GM23338 (cell line): ENCODE measurements at regions not wholly inside any gene's neighbourhood (a gene's known extent, or its start where the extent isn't known, plus 50 kb on each side); places are given as distances from the start of the nearest gene placed in this dataset.

Experiments used
- EZH2 ChIP-seq: fragments of 200-600 bp; sonication (generic); IDR thresholded peaks from one replicate; pipeline ENCODE4 v1.8.0; 2017; ENCODE audit warnings: antibody characterized with exemption, mild to moderate bottlenecking, low read depth; ENCODE audit not compliant: unreplicated experiment
- EZH2phosphoT487 ChIP-seq: fragments of 200-600 bp; sonication (generic); IDR thresholded peaks from one replicate; pipeline ENCODE4 v1.8.1; 2018; ENCODE audit warnings: antibody characterized with exemption; ENCODE audit not compliant: unreplicated experiment
- JUNB ChIP-seq: IDR thresholded peaks from one replicate; pipeline ENCODE4 v1.6.1; 2016; ENCODE audit warnings: antibody characterized with exemption; ENCODE audit not compliant: unreplicated experiment
- NANOG ChIP-seq: IDR thresholded peaks from 2 replicates; pipeline ENCODE4 v1.6.1; 2016; ENCODE audit warnings: antibody characterized with exemption, borderline replicate concordance
- POLR2AphosphoS5 ChIP-seq: IDR thresholded peaks from 2 replicates; pipeline ENCODE4 v1.6.1; 2016; ENCODE audit warnings: antibody characterized with exemption, low read depth
- STAT1 ChIP-seq: IDR thresholded peaks from one replicate; pipeline ENCODE4 v1.6.1; 2016; ENCODE audit warnings: antibody characterized with exemption; ENCODE audit not compliant: unreplicated experiment
- TF ChIP-seq, protein P1 (sequence below): IDR thresholded peaks from one replicate; pipeline ENCODE4 v1.6.1; 2018; ENCODE audit warnings: antibody characterized with exemption; ENCODE audit not compliant: unreplicated experiment
- TF ChIP-seq, protein P2 (sequence below): IDR thresholded peaks from 2 replicates; pipeline ENCODE4 v1.6.1; 2016; ENCODE audit warnings: antibody characterized with exemption
- TF ChIP-seq, protein P3 (sequence below), 2 experiments: fragments of 200-600 bp in 1 of 2; sonication (generic) in 1 of 2; conservative IDR thresholded peaks; 2 replicates each; pipeline versions ENCODE4 v1.5.1 to v1.6.1; 2016 to 2017; ENCODE audit warnings: antibody characterized with exemption in 2 of 2, low read depth in 2 of 2, mild to moderate bottlenecking in 2 of 2, moderate library complexity in 1 of 2

DNA sequence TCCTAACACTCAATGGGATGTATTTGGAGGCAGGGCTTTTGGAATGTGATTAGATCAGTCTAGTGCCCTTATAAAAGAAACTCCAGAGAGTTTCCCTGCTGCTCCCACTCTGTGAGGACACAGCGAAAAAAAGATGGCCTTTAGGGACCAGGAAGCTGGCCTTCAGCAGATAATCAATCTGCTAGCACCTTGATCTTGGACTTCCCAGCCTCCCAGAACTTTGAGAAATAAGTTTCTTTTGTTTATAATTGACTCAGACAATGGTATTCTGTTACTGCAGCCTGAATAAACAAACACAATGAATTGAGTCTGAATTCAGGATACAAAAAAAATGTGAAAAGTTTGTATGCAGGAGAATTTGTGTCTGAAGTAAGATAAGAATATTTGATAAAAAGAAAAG is 842.1 kb downstream of the FSTL5 start:
- TF ChIP-seq, protein P1, sequence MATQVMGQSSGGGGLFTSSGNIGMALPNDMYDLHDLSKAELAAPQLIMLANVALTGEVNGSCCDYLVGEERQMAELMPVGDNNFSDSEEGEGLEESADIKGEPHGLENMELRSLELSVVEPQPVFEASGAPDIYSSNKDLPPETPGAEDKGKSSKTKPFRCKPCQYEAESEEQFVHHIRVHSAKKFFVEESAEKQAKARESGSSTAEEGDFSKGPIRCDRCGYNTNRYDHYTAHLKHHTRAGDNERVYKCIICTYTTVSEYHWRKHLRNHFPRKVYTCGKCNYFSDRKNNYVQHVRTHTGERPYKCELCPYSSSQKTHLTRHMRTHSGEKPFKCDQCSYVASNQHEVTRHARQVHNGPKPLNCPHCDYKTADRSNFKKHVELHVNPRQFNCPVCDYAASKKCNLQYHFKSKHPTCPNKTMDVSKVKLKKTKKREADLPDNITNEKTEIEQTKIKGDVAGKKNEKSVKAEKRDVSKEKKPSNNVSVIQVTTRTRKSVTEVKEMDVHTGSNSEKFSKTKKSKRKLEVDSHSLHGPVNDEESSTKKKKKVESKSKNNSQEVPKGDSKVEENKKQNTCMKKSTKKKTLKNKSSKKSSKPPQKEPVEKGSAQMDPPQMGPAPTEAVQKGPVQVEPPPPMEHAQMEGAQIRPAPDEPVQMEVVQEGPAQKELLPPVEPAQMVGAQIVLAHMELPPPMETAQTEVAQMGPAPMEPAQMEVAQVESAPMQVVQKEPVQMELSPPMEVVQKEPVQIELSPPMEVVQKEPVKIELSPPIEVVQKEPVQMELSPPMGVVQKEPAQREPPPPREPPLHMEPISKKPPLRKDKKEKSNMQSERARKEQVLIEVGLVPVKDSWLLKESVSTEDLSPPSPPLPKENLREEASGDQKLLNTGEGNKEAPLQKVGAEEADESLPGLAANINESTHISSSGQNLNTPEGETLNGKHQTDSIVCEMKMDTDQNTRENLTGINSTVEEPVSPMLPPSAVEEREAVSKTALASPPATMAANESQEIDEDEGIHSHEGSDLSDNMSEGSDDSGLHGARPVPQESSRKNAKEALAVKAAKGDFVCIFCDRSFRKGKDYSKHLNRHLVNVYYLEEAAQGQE, result no peak
- no peak for TF ChIP-seq NANOG
- no peak for TF ChIP-seq POLR2AphosphoS5
- TF ChIP-seq, protein P2, sequence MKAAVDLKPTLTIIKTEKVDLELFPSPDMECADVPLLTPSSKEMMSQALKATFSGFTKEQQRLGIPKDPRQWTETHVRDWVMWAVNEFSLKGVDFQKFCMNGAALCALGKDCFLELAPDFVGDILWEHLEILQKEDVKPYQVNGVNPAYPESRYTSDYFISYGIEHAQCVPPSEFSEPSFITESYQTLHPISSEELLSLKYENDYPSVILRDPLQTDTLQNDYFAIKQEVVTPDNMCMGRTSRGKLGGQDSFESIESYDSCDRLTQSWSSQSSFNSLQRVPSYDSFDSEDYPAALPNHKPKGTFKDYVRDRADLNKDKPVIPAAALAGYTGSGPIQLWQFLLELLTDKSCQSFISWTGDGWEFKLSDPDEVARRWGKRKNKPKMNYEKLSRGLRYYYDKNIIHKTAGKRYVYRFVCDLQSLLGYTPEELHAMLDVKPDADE, result no peak
- TF ChIP-seq, protein P3, sequence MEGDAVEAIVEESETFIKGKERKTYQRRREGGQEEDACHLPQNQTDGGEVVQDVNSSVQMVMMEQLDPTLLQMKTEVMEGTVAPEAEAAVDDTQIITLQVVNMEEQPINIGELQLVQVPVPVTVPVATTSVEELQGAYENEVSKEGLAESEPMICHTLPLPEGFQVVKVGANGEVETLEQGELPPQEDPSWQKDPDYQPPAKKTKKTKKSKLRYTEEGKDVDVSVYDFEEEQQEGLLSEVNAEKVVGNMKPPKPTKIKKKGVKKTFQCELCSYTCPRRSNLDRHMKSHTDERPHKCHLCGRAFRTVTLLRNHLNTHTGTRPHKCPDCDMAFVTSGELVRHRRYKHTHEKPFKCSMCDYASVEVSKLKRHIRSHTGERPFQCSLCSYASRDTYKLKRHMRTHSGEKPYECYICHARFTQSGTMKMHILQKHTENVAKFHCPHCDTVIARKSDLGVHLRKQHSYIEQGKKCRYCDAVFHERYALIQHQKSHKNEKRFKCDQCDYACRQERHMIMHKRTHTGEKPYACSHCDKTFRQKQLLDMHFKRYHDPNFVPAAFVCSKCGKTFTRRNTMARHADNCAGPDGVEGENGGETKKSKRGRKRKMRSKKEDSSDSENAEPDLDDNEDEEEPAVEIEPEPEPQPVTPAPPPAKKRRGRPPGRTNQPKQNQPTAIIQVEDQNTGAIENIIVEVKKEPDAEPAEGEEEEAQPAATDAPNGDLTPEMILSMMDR (conservative IDR thresholded peaks at IDR 0.05; ENCODE audit: low read depth in 2 of 2), result no peak
- TF ChIP-seq STAT1, result no peak
- no peak for TF ChIP-seq EZH2phosphoT487
- TF ChIP-seq JUNB, result no peak
- TF ChIP-seq EZH2, result no peak
